Prostate gland (tissue), 2 donors: ENCODE measurements at regions not wholly inside any gene's neighbourhood (a gene's known extent, or its start where the extent isn't known, plus 50 kb on each side); places are given as distances from the start of the nearest gene placed in this dataset.

Experiments used
- POLR2A ChIP-seq: fragments of 450-650 bp; IDR thresholded peaks from one replicate; pipeline ENCODE4 v1.6.1; 2016; ENCODE audit warnings: antibody characterized with exemption, mild to moderate bottlenecking
- POLR2AphosphoS5 ChIP-seq: sonication (generic); formaldehyde crosslinking; IDR thresholded peaks from one replicate; pipeline ENCODE4 v1.6.1; 2017; ENCODE audit warnings: antibody characterized with exemption
- TF ChIP-seq, protein P1 (sequence below), 4 experiments: fragments of 200-600 bp in 2 of 4; fragments of 450-650 bp in 2 of 4; sonication (generic) in 2 of 4; IDR thresholded peaks; 1 replicate in 3 of 4; 2 replicates in 1 of 4; pipeline ENCODE4 v1.5.1; 2016 to 2019; ENCODE audit warnings: antibody characterized with exemption in 4 of 4, mild to moderate bottlenecking in 2 of 4, moderate library complexity in 2 of 4

DNA sequence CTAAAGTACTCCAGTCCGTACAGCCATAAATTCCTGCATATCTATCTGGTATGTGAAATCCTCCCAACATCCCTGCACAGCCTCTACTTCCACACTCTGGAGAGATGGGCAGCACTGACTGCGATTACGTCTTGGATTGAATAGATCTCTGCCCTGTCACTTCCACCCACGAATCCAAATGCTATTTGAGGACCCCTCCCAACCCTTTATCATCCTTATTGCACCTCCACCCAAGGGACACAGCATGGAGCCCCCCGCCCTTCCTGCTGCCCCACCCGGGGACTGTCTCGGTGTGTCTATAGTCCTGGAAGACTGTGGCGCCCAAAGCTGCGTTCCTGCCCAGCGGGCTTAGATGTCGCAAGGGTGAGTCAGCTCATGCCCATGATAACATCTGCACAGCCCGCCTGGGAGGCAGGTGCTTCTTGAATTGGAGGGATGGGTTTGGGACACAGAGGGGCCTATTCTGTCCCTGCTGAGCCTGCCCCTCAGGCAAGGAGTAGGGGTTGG is 105.7 kb upstream of the HAND1 start:
- TF ChIP-seq, protein P1, sequence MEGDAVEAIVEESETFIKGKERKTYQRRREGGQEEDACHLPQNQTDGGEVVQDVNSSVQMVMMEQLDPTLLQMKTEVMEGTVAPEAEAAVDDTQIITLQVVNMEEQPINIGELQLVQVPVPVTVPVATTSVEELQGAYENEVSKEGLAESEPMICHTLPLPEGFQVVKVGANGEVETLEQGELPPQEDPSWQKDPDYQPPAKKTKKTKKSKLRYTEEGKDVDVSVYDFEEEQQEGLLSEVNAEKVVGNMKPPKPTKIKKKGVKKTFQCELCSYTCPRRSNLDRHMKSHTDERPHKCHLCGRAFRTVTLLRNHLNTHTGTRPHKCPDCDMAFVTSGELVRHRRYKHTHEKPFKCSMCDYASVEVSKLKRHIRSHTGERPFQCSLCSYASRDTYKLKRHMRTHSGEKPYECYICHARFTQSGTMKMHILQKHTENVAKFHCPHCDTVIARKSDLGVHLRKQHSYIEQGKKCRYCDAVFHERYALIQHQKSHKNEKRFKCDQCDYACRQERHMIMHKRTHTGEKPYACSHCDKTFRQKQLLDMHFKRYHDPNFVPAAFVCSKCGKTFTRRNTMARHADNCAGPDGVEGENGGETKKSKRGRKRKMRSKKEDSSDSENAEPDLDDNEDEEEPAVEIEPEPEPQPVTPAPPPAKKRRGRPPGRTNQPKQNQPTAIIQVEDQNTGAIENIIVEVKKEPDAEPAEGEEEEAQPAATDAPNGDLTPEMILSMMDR (IDR thresholded peaks at IDR 0.05) = no peak
- TF ChIP-seq POLR2A = no peak
- TF ChIP-seq POLR2AphosphoS5 = no peak
